B cell (primary cell): ENCODE measurements at regions not wholly inside any gene's neighbourhood (a gene's known extent, or its start where the extent isn't known, plus 50 kb on each side); places are given as distances from the start of the nearest gene placed in this dataset.

ENCODE experiments used
- ATAC-seq: fragments of 200-7000 bp; cut with Tn5 transposase; one replicate; pipeline ENCODE4 v1.10.0; 2021; ENCODE audit warnings: low read depth, mild to moderate bottlenecking, moderate number of reproducible peaks, moderate library complexity
- CTCF ChIA-PET: fragments of 350-600 bp; sonication (Branson Sonifier 250); formaldehyde crosslinking; loops from one replicate; lab custom pipeline; 2021; ENCODE audit warnings: antibody characterized with exemption, inconsistent platforms; lab: Charles Lee
- POLR2A ChIA-PET: fragments of 350-600 bp; sonication (Branson Sonifier 250); formaldehyde crosslinking; loops from one replicate; lab custom pipeline; 2021; ENCODE audit warnings: antibody characterized with exemption; lab: Charles Lee
- DNase-seq: peaks from one replicate; pipeline ENCODE4 v3.0.0; 2013
- H2AFZ ChIP-seq: 2 replicates; pipeline ENCODE4 v1.6.1; 2012; ENCODE audit warnings: mild to moderate bottlenecking, low read depth, low read length; ENCODE audit not compliant: insufficient read depth, poor library complexity, severe bottlenecking
- H3K27ac ChIP-seq, 2 donors: 1 replicate in 1 of 2; 2 replicates in 1 of 2; pipeline ENCODE4 v1.5.1; 2012 to 2013; ENCODE audit warnings: low read length in 2 of 2, mild to moderate bottlenecking in 2 of 2, moderate library complexity in 1 of 2
- H3K27me3 ChIP-seq, 4 experiments: fragments of 200-600 bp in 1 of 4; sonication (generic) in 1 of 4; replicated peaks in 1 of 4; 1 replicate in 2 of 4; 2 replicates in 2 of 4; pipeline versions ENCODE4 v1.6.1 to v1.7.0; 2013 to 2016; ENCODE audit warnings: low read length in 3 of 4, mild to moderate bottlenecking in 2 of 4, mixed read lengths in 1 of 4, moderate library complexity in 1 of 4; ENCODE audit not compliant: insufficient read depth in 4 of 4, control insufficient read depth in 3 of 4; ENCODE audit errors: control extremely low read depth in 1 of 4
- H3K36me3 ChIP-seq, 2 experiments: replicated peaks in 1 of 2; 1 replicate in 1 of 2; 2 replicates in 1 of 2; pipeline versions ENCODE4 v1.6.1 to v1.7.1; 2013; ENCODE audit warnings: low read length in 1 of 2; ENCODE audit not compliant: insufficient read depth in 2 of 2, control insufficient read depth in 1 of 2; ENCODE audit errors: control extremely low read depth in 1 of 2, extremely low read depth in 1 of 2
- H3K4me1 ChIP-seq, 2 donors: fragments of 200-600 bp in 1 of 2; sonication (generic) in 1 of 2; 1 replicate in 1 of 2; 2 replicates in 1 of 2; pipeline versions ENCODE4 v1.5.1 to v1.6.1; 2013 to 2017; ENCODE audit warnings: low read length in 2 of 2; ENCODE audit not compliant: control insufficient read depth in 2 of 2, insufficient read depth in 2 of 2
- H3K4me2 ChIP-seq: replicated peaks from 2 replicates; pipeline ENCODE3; 2012; ENCODE audit warnings: mild to moderate bottlenecking, low read depth, low read length; ENCODE audit not compliant: poor library complexity, severe bottlenecking
- H3K4me3 ChIP-seq, 5 experiments: fragments of 200-600 bp in 1 of 5; sonication (generic) in 1 of 5; 1 replicate in 3 of 5; 2 replicates in 2 of 5; pipeline versions ENCODE4 v1.5.1 to v1.7.0; 2011 to 2016; ENCODE audit warnings: low read length in 4 of 5, mild to moderate bottlenecking in 4 of 5, low read depth in 2 of 5, control low read depth in 1 of 5, moderate library complexity in 1 of 5; ENCODE audit not compliant: insufficient read depth in 1 of 5; ENCODE audit errors: control extremely low read depth in 1 of 5, extremely low read depth in 1 of 5
- H3K79me2 ChIP-seq: fragments of 200-600 bp; sonication (generic); one replicate; pipeline ENCODE4 v1.6.0; 2016; ENCODE audit warnings: low read length; ENCODE audit not compliant: control insufficient read depth, insufficient read depth
- H3K9ac ChIP-seq: fragments of 200-600 bp; sonication (generic); 2 replicates; pipeline ENCODE4 v1.6.1; 2017; ENCODE audit warnings: mild to moderate bottlenecking, low read length, moderate library complexity
- H3K9me3 ChIP-seq, 3 donors: one replicate each; pipeline versions ENCODE4 v1.6.1 to v1.7.1; 2013; ENCODE audit warnings: low read length in 2 of 3; ENCODE audit not compliant: control insufficient read depth in 2 of 3, insufficient read depth in 1 of 3; ENCODE audit errors: control extremely low read depth in 1 of 3
- H4K20me1 ChIP-seq: 2 replicates; pipeline ENCODE4 v1.6.0; 2012; ENCODE audit warnings: mild to moderate bottlenecking, low read length; ENCODE audit not compliant: insufficient read depth, control insufficient read depth, poor library complexity, severe bottlenecking
- H3K27ac Mint-ChIP-seq: one replicate; pipeline ENCODE4 v1.8.0; 2021; ENCODE audit warnings: mixed read lengths
- H3K27me3 Mint-ChIP-seq: one replicate; pipeline ENCODE4 v1.8.0; 2021; ENCODE audit warnings: mixed read lengths
- H3K4me1 Mint-ChIP-seq: one replicate; pipeline ENCODE4 v1.8.0; 2021; ENCODE audit warnings: mixed read lengths
- H3K4me3 Mint-ChIP-seq: one replicate; pipeline ENCODE4 v1.8.0; 2021; ENCODE audit warnings: mixed read lengths
- H3K9me3 Mint-ChIP-seq: one replicate; pipeline ENCODE4 v1.8.0; 2022; ENCODE audit warnings: mixed read lengths; ENCODE audit not compliant: insufficient read depth
- CTCF ChIP-seq: fragments of 200-600 bp; IDR thresholded peaks from one replicate; pipeline ENCODE4 v1.8.0; 2022; ENCODE audit warnings: antibody characterized with exemption, mild to moderate bottlenecking
- EZH2 ChIP-seq: IDR thresholded peaks from 2 replicates; pipeline ENCODE4 v1.6.1; 2012; ENCODE audit warnings: borderline replicate concordance, low read depth, mild to moderate bottlenecking, moderate library complexity, low read length; ENCODE audit not compliant: insufficient read depth, poor library complexity, severe bottlenecking
- WGBS: methylation state at CpG from one replicate; pipeline ENCODE4 v1.1.5; 2013; ENCODE audit warnings: missing lambda C conversion rate; ENCODE audit not compliant: insufficient coverage; 5-methylcytosine and 5-hydroxymethylcytosine counted together
- intact Hi-C: fragments of 100-400 bp; cut with micrococcal nuclease; formaldehyde crosslinking; loops from one replicate; pipeline ENCODE4 v1.10.0; 2022

- no peaks in the 10 kb centered on the region for H3K4me1 Mint-ChIP-seq
- H3K36me3 ChIP-seq: no peaks in the 10 kb centered on the region
- TF ChIP-seq EZH2 (no peak), CTCF (no peak)
- H3K4me1 ChIP-seq: no peaks in the 10 kb centered on the region
- intact Hi-C loops: no loop called here
- H3K9me3 ChIP-seq: no peaks in the 10 kb centered on the region
- peaks cover 3% of the 10 kb centered on the region for H3K9me3 Mint-ChIP-seq
- H3K4me2 ChIP-seq: no peak overlapping the region
- H3K4me3 ChIP-seq: no peak overlapping the region
- no peak overlapping the region for H3K27ac Mint-ChIP-seq
- ChIA-PET POLR2A (no interaction called here), CTCF (no interaction called here)
- DNase-seq (no peak), ATAC-seq (no peak)
- H3K4me3 Mint-ChIP-seq: no peak overlapping the region
- H3K9ac ChIP-seq: no peak overlapping the region
- H4K20me1 ChIP-seq: no peaks in the 10 kb centered on the region
- no peaks in the 10 kb centered on the region for H3K79me2 ChIP-seq
- no peak overlapping the region for H3K27ac ChIP-seq
- WGBS: 78% methylated on average over 2 of the region's 2 CpGs
- peaks cover 10% of the 10 kb centered on the region for H3K27me3 Mint-ChIP-seq
- H2AFZ ChIP-seq: no peak overlapping the region
- H3K27me3 ChIP-seq: no peaks in the 10 kb centered on the region
Observed at GRCh38 chr12:102680304-102680703, 199.9 kb upstream of the IGF1 start.

GRCh38 chr12:102676812-102677211 is 196.4 kb upstream of the IGF1 start:
- DNase-seq: no peak
- CTCF ChIA-PET: no interaction called here
- no peaks in the 10 kb centered on the region for H3K4me1 ChIP-seq
- POLR2A ChIA-PET: no interaction called here
- no peak overlapping the region for H2AFZ ChIP-seq
- no peak overlapping the region for H3K27ac Mint-ChIP-seq
- H3K36me3 ChIP-seq: no peaks in the 10 kb centered on the region
- peaks cover 0 to 9% (median 0%) of the 10 kb centered on the region in 3 donors for H3K9me3 ChIP-seq
- no peak for ATAC-seq
- no peaks in the 10 kb centered on the region for H4K20me1 ChIP-seq
- peaks cover 13% of the 10 kb centered on the region for H3K9me3 Mint-ChIP-seq
- H3K4me3 ChIP-seq: no peak overlapping the region
- 100% methylated on average over 1 of the region's 1 CpG for WGBS
- no peak overlapping the region for H3K9ac ChIP-seq
- H3K4me1 Mint-ChIP-seq: no peaks in the 10 kb centered on the region
- no peak overlapping the region for H3K4me2 ChIP-seq
- no peak overlapping the region for H3K27ac ChIP-seq
- intact Hi-C loops: no loop called here
- H3K27me3 Mint-ChIP-seq: peaks cover 22% of the 10 kb centered on the region
- no peak for TF ChIP-seq EZH2
- TF ChIP-seq CTCF: no peak
- H3K79me2 ChIP-seq: no peaks in the 10 kb centered on the region
- H3K27me3 ChIP-seq: no peaks in the 10 kb centered on the region
- no peak overlapping the region for H3K4me3 Mint-ChIP-seq
